ENCODE measurements at regions not wholly inside any gene's neighbourhood (a gene's known extent, or its start where the extent isn't known, plus 50 kb on each side); places are given as distances from the start of the nearest gene placed in this dataset.
A peak's percentile ranks its signal among the peaks of the same experiment; 100 is the strongest.

DNA sequence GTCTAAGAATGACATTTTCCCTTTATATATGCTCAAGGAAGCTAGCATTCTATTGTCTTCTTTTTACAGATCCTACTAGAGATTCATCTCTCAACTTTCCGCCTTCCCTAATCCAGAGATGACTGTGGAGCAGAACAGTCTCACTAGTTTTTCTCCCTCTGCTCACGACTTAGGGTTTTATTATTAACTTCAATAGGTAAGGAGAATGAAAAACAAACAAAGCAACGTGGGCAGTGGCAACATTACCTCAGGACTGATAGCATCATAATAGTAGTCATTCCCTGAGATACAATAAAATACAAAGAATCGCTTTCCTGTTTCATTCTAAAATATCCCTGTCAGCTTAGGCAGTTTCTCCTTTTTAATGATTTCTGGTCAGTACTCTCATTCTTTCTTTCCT, 154.3 kb upstream of the PLAAT1 start:
- no peak overlapping the region for H3K4me2 ChIP-seq (ENCODE audit: extremely low read depth, insufficient read depth, low read length)
- H3K79me2 ChIP-seq (ENCODE audit: control insufficient read depth, insufficient read depth, low read length): no peaks in the 10 kb centered on the region
- H3K4me1 ChIP-seq (ENCODE audit: control insufficient read depth, extremely low read depth, insufficient read depth, low read length): no peaks in the 10 kb centered on the region

DNA sequence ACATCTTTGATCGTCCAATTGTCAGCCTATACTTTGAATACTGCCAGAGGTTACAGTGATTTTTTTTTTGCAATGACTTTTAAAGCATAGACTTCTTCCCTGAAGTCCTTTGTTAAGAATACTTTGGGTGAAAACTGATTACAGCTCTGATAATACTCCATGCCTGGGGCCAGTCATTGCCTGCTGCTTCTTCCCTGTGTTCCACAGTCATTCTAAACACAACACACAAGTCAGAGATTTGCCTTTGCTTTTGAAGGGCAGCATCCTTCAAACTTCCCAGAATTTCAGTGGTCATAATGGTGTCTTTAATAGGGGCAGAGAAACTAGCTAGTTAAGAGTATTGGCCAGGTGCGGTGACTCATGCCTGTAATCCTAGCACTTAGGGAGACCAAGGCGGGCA, 153.7 kb upstream of the PLAAT1 start:
- Histone ChIP-seq H2AFZ (ENCODE audit: low read length) (no peak overlapping the region), H3K79me2 (ENCODE audit: control insufficient read depth, insufficient read depth, low read length) (no peaks in the 10 kb centered on the region), H4K20me1 (ENCODE audit: control insufficient read depth, extremely low read depth, insufficient read depth, low read length) (no peaks in the 10 kb centered on the region), H3K9me3 (ENCODE audit: control insufficient read depth, insufficient read depth, low read depth, low read length) (no peaks in the 10 kb centered on the region), H3K27me3 (ENCODE audit: control insufficient read depth, insufficient read depth, low read length) (no peaks in the 10 kb centered on the region), H3K4me2 (ENCODE audit: extremely low read depth, insufficient read depth, low read length) (no peak overlapping the region), H3K27ac (ENCODE audit: insufficient read depth, low read length) (no peak overlapping the region), H3K9ac (ENCODE audit: insufficient read depth, low read length) (no peak overlapping the region), H3K4me3 (replicated peaks in 1 of 4; ENCODE audit: control extremely low read depth in 1 of 4, insufficient read depth in 1 of 4, low read depth in 3 of 4, low read length in 4 of 4) (no peak overlapping the region), H3K36me3 (ENCODE audit: control insufficient read depth, insufficient read depth, low read length) (no peaks in the 10 kb centered on the region), H3K4me1 (ENCODE audit: control insufficient read depth, extremely low read depth, insufficient read depth, low read length) (no peaks in the 10 kb centered on the region)
- TF ChIP-seq, protein P1, sequence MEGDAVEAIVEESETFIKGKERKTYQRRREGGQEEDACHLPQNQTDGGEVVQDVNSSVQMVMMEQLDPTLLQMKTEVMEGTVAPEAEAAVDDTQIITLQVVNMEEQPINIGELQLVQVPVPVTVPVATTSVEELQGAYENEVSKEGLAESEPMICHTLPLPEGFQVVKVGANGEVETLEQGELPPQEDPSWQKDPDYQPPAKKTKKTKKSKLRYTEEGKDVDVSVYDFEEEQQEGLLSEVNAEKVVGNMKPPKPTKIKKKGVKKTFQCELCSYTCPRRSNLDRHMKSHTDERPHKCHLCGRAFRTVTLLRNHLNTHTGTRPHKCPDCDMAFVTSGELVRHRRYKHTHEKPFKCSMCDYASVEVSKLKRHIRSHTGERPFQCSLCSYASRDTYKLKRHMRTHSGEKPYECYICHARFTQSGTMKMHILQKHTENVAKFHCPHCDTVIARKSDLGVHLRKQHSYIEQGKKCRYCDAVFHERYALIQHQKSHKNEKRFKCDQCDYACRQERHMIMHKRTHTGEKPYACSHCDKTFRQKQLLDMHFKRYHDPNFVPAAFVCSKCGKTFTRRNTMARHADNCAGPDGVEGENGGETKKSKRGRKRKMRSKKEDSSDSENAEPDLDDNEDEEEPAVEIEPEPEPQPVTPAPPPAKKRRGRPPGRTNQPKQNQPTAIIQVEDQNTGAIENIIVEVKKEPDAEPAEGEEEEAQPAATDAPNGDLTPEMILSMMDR (conservative IDR thresholded peaks at IDR 0.05 in 1 of 2, IDR thresholded peaks at IDR 0.05 in 1 of 2; ENCODE audit: low read depth in 1 of 2, low read length in 2 of 2): no peak
- no peak for TF ChIP-seq EZH2 (IDR thresholded peaks at IDR 0.05; ENCODE audit: low read length, missing control alignments)
- no peak for DNase-seq (ENCODE audit: low read depth in 2 of 2)

More for the DNA sequence above, 154.3 kb upstream of the PLAAT1 start:
- no peaks in the 10 kb centered on the region for H3K9me3 ChIP-seq (ENCODE audit: control insufficient read depth, insufficient read depth, low read depth, low read length)
- no peaks in the 10 kb centered on the region for H3K36me3 ChIP-seq (ENCODE audit: control insufficient read depth, insufficient read depth, low read length)
- no peaks in the 10 kb centered on the region for H4K20me1 ChIP-seq (ENCODE audit: control insufficient read depth, extremely low read depth, insufficient read depth, low read length)
- H3K27me3 ChIP-seq (ENCODE audit: control insufficient read depth, insufficient read depth, low read length): no peaks in the 10 kb centered on the region
- no peak overlapping the region for H2AFZ ChIP-seq (ENCODE audit: low read length)
- H3K27ac ChIP-seq (ENCODE audit: insufficient read depth, low read length): no peak overlapping the region
- no peak overlapping the region for H3K4me3 ChIP-seq (replicated peaks in 1 of 4; ENCODE audit: control extremely low read depth in 1 of 4, insufficient read depth in 1 of 4, low read depth in 3 of 4, low read length in 4 of 4)
- TF ChIP-seq, protein P1 (conservative IDR thresholded peaks at IDR 0.05 in 1 of 2, IDR thresholded peaks at IDR 0.05 in 1 of 2; ENCODE audit: low read depth in 1 of 2, low read length in 2 of 2): no peak
- no peak for TF ChIP-seq EZH2 (IDR thresholded peaks at IDR 0.05; ENCODE audit: low read length, missing control alignments)
- no peak for DNase-seq (ENCODE audit: low read depth in 2 of 2)
- H3K9ac ChIP-seq (ENCODE audit: insufficient read depth, low read length): no peak overlapping the region

DNA sequence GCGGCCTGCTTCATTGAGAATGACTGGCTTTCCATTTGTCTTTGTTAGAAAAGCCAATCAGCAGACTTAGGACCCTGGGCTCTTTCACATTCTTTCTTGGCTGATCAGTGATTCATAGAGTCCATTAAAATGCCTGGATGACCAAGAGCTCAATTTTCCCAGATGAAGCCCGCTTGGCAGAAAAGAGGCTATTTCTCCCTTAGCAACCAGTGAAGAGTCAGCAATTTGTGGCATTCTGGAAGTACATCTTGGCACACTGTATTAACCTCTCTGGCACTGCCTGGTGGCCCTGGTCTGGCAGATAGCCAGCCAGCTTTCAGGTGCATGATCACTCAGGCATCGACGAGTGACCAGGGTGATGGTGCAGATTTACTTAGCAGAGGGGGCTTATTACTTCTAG, 145.7 kb upstream of the PLAAT1 start:
- no peak overlapping the region for H3K4me2 ChIP-seq (ENCODE audit: extremely low read depth, insufficient read depth, low read length)
- H3K4me3 ChIP-seq (replicated peaks in 1 of 4; ENCODE audit: control extremely low read depth in 1 of 4, insufficient read depth in 1 of 4, low read depth in 3 of 4, low read length in 4 of 4): no peak overlapping the region
- no peak overlapping the region for H3K27ac ChIP-seq (ENCODE audit: insufficient read depth, low read length)
- H2AFZ ChIP-seq (ENCODE audit: low read length): no peak overlapping the region
- H3K9ac ChIP-seq (ENCODE audit: insufficient read depth, low read length): no peak overlapping the region
- no peak for TF ChIP-seq EZH2 (IDR thresholded peaks at IDR 0.05; ENCODE audit: low read length, missing control alignments)
- TF ChIP-seq, protein P1 (conservative IDR thresholded peaks at IDR 0.05 in 1 of 2, IDR thresholded peaks at IDR 0.05 in 1 of 2; ENCODE audit: low read depth in 1 of 2, low read length in 2 of 2): no peak
- H3K79me2 ChIP-seq (ENCODE audit: control insufficient read depth, insufficient read depth, low read length): no peaks in the 10 kb centered on the region
- peak in 1 of 2 donors; percentile 44 for DNase-seq (ENCODE audit: low read depth in 2 of 2)
- no peaks in the 10 kb centered on the region for H3K36me3 ChIP-seq (ENCODE audit: control insufficient read depth, insufficient read depth, low read length)
- no peaks in the 10 kb centered on the region for H3K4me1 ChIP-seq (ENCODE audit: control insufficient read depth, extremely low read depth, insufficient read depth, low read length)
- H4K20me1 ChIP-seq (ENCODE audit: control insufficient read depth, extremely low read depth, insufficient read depth, low read length): no peaks in the 10 kb centered on the region
- no peaks in the 10 kb centered on the region for H3K9me3 ChIP-seq (ENCODE audit: control insufficient read depth, insufficient read depth, low read depth, low read length)
- no peaks in the 10 kb centered on the region for H3K27me3 ChIP-seq (ENCODE audit: control insufficient read depth, insufficient read depth, low read length)

All from fibroblast of lung (primary cell).